K562 (cell line): ENCODE measurements at regions not wholly inside any gene's neighbourhood (a gene's known extent, or its start where the extent isn't known, plus 50 kb on each side); places are given as distances from the start of the nearest gene placed in this dataset.

Source experiments
- CBX3 ChIP-seq, 2 experiments: IDR thresholded peaks; 1 replicate in 1 of 2; 2 replicates in 1 of 2; pipeline ENCODE4 v1.6.1; 2012; ENCODE audit warnings: inconsistent platforms in 2 of 2, low read length in 2 of 2, borderline replicate concordance in 1 of 2, control low read depth in 1 of 2
- CXXC5 ChIP-seq: fragments of 250-450 bp; sonication (Bioruptor Pico); IDR thresholded peaks from 2 replicates; pipeline ENCODE4 v1.8.0; 2022; ENCODE audit warnings: inconsistent platforms, mild to moderate bottlenecking, moderate library complexity
- GABPA ChIP-seq: fragments of 200-800 bp; sonication (Bioruptor generic); conservative IDR thresholded peaks from 2 replicates; pipeline ENCODE4 v1.6.1; 2016; ENCODE audit warnings: low read depth, missing genetic modification characterization, missing compliant biosample characterization
- RBM17 ChIP-seq: fragments of 200-400 bp; formaldehyde crosslinking; IDR thresholded peaks from 2 replicates; pipeline ENCODE4 v1.6.1; 2017; ENCODE audit warnings: low read depth, mild to moderate bottlenecking, low read length, borderline replicate concordance
- RFX5 ChIP-seq: IDR thresholded peaks from 2 replicates; pipeline ENCODE4 v1.6.1; 2011; ENCODE audit warnings: low read depth, mild to moderate bottlenecking, improper control_type of control experiment, low read length
- TAF7 ChIP-seq: fragments of 450-650 bp; IDR thresholded peaks from 2 replicates; pipeline ENCODE4 v1.6.1; 2016; ENCODE audit warnings: missing genetic modification characterization, missing compliant biosample characterization
- TF ChIP-seq, protein P1 (sequence below): fragments of 250-450 bp; sonication (Bioruptor Pico); IDR thresholded peaks from 2 replicates; pipeline ENCODE4 v1.4.0; 2020

DNA sequence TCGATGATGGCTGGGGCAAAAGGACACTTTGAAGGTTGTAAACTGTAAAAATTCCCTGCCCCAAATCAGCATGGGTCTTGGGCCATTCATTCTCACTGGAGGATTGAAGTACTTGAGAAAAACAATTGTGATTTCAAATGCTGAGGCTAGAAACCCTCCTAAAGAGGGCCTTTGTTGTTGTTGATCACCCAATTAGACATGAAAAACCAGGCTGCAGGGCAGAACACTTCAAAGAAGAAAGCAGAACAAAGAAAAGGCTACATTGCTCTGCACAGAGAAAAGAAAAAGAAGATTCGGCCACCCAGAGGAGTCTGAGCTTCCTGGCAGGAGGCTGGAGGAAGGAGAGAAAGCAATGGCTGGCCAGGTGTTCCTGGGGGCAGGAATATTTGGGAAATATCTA, 143.1 kb downstream of the NPY start (continued):
- TF ChIP-seq, protein P1, sequence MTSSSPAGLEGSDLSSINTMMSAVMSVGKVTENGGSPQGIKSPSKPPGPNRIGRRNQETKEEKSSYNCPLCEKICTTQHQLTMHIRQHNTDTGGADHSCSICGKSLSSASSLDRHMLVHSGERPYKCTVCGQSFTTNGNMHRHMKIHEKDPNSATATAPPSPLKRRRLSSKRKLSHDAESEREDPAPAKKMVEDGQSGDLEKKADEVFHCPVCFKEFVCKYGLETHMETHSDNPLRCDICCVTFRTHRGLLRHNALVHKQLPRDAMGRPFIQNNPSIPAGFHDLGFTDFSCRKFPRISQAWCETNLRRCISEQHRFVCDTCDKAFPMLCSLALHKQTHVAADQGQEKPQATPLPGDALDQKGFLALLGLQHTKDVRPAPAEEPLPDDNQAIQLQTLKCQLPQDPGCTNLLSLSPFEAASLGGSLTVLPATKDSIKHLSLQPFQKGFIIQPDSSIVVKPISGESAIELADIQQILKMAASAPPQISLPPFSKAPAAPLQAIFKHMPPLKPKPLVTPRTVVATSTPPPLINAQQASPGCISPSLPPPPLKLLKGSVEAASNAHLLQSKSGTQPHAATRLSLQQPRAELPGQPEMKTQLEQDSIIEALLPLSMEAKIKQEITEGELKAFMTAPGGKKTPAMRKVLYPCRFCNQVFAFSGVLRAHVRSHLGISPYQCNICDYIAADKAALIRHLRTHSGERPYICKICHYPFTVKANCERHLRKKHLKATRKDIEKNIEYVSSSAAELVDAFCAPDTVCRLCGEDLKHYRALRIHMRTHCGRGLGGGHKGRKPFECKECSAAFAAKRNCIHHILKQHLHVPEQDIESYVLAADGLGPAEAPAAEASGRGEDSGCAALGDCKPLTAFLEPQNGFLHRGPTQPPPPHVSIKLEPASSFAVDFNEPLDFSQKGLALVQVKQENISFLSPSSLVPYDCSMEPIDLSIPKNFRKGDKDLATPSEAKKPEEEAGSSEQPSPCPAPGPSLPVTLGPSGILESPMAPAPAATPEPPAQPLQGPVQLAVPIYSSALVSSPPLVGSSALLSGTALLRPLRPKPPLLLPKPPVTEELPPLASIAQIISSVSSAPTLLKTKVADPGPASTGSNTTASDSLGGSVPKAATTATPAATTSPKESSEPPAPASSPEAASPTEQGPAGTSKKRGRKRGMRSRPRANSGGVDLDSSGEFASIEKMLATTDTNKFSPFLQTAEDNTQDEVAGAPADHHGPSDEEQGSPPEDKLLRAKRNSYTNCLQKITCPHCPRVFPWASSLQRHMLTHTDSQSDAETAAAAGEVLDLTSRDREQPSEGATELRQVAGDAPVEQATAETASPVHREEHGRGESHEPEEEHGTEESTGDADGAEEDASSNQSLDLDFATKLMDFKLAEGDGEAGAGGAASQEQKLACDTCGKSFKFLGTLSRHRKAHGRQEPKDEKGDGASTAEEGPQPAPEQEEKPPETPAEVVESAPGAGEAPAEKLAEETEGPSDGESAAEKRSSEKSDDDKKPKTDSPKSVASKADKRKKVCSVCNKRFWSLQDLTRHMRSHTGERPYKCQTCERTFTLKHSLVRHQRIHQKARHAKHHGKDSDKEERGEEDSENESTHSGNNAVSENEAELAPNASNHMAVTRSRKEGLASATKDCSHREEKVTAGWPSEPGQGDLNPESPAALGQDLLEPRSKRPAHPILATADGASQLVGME (CRISPR knock-in tag), result no peak
- no peak for TF ChIP-seq CBX3 (IDR thresholded peaks at IDR 0.05; ENCODE audit: borderline replicate concordance in 1 of 2, low read length in 2 of 2)
- no peak for TF ChIP-seq RFX5
- no peak for TF ChIP-seq RBM17
- TF ChIP-seq CXXC5, result no peak
- no peak for TF ChIP-seq GABPA (tag)
- no peak for TF ChIP-seq TAF7 (tag)
